ENCODE measurements at regions not wholly inside any gene's neighbourhood (a gene's known extent, or its start where the extent isn't known, plus 50 kb on each side); places are given as distances from the start of the nearest gene placed in this dataset.
"Not testable (repeated sequence)": the region's sequence is repeated elsewhere in the genome, so short reads cannot be mapped to it uniquely, and the experiment has no call there.

DNA sequence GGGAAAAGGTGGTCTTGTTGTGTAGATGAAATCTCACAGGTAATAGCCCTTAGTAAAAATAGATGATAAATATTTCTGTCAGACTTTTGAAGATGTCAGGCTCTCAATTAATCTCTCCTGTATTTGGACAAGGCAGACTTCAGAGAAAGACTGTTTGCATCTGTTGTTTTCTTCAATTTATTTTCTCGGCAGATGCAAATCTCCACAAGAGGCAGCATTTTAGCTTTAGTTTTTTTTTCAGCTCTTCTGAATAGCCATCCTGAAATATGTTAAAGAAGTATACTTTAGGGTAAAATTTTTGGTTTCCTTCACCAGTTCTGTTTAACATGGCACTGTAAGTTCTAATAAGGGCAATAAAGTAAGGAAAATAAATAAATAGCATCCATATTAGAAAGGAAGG lies 685.1 kb downstream of the SI start:
- no peaks in the 10 kb centered on the region for H3K9me3 ChIP-seq
- DNase-seq = no peak
- H3K4me3 ChIP-seq = no peak overlapping the region
- H3K36me3 ChIP-seq = no peaks in the 10 kb centered on the region
- no peaks in the 10 kb centered on the region for H3K27me3 ChIP-seq

DNA sequence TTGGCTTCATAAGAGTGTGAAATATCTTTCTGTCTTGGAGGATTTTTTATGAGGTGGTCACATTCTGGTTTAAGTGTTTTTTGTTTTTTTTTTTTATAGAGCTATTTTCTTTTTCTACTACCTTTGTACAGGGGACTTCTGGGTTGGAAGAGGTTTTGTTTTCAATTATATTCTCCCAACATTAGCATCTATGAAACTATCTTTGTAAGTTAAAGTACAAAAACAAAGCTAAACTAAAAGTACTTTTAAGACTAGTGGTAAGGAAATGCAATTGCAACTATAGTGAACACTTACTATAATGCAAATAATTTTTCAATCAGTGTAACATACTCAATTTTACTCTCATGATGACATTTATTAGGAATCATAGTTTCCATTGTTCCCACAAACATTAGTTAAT lies 688.2 kb downstream of the SI start:
- no peak overlapping the region for H3K4me3 ChIP-seq
- no peak for DNase-seq
- no peaks in the 10 kb centered on the region for H3K36me3 ChIP-seq
- H3K9me3 ChIP-seq = no peaks in the 10 kb centered on the region
- H3K27me3 ChIP-seq = no peaks in the 10 kb centered on the region

DNA sequence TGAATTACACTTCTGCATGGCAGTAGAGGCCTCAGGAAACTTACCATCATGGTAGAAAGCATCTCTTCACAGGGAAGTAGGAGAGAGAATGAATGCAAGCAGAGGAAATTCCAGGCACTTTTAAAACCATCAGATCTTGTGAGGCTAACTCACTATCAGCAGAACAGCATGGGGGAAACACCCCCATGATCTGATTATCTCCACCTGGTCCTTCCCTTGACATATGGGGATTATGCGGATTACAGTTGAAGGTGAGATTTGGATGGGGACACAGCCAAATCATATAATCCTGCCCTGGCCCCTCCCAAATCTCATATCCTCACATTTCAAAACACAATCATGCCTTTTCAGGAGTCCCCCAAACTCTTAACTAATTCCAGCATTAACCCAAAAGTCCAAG lies 691.1 kb downstream of the SI start:
- no peak for DNase-seq
- no peaks in the 10 kb centered on the region for H3K9me3 ChIP-seq

DNA sequence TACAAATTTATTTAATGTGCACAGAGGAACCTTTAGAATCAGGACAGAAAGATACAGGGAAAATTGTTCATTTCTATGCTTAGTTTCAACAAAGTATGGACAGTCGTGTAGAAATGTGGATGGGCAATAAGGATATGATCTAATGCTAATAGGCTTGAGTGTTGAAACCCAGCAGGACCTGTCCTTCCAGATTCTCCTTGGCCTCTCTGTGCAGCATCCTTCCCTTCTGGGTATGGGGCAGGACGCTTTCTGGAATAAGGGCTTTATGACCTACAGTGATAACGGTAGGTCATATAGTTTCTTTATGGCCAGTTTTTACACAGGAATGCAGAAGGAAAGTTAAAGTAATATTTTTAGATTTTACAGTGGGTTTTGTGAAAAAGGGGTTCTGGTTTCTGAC lies 698.1 kb downstream of the SI start:
- Histone ChIP-seq H3K27me3 (no peaks in the 10 kb centered on the region), H3K9me3 (no peaks in the 10 kb centered on the region), H3K36me3 (no peaks in the 10 kb centered on the region), H3K4me3 (no peak overlapping the region)
- DNase-seq = no peak

More for the DNA sequence above, 691.1 kb downstream of the SI start:
- H3K36me3 ChIP-seq = no peaks in the 10 kb centered on the region
- H3K27me3 ChIP-seq = no peaks in the 10 kb centered on the region
- H3K4me3 ChIP-seq = no peak overlapping the region

DNA sequence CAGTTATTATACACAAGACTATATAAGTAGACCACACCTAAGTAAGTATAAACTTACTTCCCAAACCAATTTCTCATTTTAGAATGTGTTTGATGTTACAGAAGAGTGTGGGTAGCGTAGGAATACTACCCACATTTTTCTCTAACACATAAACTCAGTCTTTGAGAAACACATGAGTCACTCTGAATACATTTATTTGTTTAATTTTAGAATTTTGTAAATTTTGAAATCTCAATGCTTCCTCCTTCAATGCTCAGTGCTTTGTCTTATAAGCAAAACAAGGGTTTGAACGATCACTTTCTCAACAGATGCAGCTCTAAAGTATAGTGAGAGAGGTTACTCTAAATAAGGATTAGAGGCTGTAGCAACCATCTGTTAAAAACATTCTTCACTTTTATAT lies 700.8 kb downstream of the SI start:
- Histone ChIP-seq H3K27me3 (no peaks in the 10 kb centered on the region), H3K9me3 (no peaks in the 10 kb centered on the region), H3K4me3 (no peak overlapping the region), H3K36me3 (no peaks in the 10 kb centered on the region)
- no peak for DNase-seq

DNA sequence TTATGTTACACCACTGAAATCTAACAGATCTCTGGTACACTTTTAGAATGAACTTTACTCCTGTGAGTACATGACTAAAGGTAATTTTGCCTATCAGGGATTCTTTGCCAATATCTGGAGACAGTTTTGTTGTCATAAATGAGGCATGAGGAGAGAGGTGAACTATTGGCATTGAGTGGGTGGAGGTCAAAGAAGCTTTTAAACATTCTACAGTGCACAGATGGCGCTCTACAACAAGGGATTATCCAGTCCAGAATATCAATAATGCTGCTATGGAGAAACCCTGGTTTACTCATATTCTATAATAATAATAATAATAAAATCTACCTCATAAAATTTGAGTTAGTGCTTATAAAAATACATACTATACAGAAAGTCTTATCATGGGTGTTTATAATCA lies 702.3 kb downstream of the SI start:
- Histone ChIP-seq H3K9me3 (no peaks in the 10 kb centered on the region), H3K36me3 (no peaks in the 10 kb centered on the region), H3K4me3 (no peak overlapping the region), H3K27me3 (no peaks in the 10 kb centered on the region)
- DNase-seq = no peak

DNA sequence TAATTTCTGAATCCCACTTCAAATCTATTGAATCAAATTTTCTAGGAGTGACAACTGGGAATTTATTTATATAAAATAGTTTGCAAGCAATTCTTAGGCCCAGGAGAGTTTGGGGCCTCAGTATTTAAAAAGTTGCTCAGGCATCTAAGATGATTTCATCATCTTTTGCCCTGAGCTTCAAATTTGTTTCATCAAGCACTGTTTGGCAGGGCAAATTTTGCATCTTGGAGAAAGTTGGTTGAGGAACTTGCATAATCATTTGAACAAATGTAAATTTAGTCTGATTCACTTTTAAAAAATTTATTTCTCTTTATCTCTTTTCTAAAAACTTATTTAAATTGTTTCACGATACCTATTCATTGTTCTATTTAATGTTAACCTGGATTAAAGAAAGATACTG lies 702.8 kb downstream of the SI start:
- no peaks in the 10 kb centered on the region for H3K9me3 ChIP-seq
- DNase-seq = no peak
- H3K36me3 ChIP-seq = no peaks in the 10 kb centered on the region
- no peaks in the 10 kb centered on the region for H3K27me3 ChIP-seq
- no peak overlapping the region for H3K4me3 ChIP-seq

DNA sequence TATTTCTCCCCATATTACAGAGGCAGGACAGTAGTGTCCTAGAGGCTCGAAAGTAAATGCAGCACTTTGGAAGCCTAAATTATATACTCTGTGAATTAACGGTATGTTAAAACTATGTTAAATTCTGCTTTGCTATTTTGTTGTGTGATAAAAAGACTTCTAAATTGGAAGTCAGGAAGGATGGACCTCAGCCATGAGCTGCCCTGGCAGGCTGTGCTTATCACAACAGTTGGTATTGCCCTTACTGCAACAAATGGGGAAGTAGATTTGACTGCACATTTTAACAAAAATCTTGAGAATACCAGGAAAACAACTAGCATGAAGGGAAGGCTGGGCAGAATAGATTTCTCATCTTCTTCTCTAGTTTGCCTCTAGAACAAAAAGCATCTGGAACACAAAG lies 706.6 kb downstream of the SI start:
- no peaks in the 10 kb centered on the region for H3K9me3 ChIP-seq
- no peak overlapping the region for H3K4me3 ChIP-seq
- H3K36me3 ChIP-seq = no peaks in the 10 kb centered on the region
- no peak for DNase-seq
- no peaks in the 10 kb centered on the region for H3K27me3 ChIP-seq

DNA sequence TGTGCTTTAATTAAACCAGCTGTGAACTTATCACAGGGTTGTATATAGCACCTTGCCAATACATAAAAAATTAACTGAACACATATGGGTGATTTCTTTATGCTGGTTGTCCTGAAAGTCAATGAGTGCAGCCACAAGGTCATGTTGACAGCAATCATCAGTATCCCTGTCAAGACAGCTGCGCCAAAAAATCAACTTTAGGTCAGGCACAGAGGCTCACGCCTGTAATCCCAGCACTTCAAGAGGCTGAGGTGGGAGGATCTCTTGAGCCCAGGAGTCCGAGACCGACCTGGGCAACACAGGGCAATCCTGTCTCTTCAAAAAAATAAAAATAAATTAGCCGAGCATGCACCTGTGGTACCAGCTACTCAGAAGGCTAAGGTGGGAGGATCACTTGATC lies 707.3 kb downstream of the SI start:
- no peaks in the 10 kb centered on the region for H3K27me3 ChIP-seq
- no peaks in the 10 kb centered on the region for H3K36me3 ChIP-seq
- no peaks in the 10 kb centered on the region for H3K9me3 ChIP-seq
- no peak overlapping the region for H3K4me3 ChIP-seq
- no peak for DNase-seq

DNA sequence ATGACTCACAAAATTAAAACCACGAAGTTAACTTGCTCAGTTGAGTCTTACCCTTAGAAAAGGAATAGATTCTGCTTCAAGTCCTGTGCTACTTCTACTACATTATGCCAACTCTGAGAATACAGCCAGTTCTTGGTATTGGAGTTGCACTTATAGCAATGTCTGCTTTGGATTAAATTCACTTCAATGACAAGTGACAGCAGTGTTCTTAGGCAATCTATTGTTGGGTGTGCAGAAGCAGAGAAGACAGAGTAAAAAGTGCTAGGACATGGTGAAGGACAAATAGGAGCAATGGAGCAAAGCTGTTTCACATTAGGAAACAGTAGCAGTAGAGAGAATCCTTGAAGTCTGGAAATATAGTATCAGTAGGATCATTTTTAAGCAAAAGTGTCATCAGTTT lies 713.1 kb downstream of the SI start:
- DNase-seq = no peak
- Histone ChIP-seq H3K27me3 (no peaks in the 10 kb centered on the region), H3K9me3 (no peaks in the 10 kb centered on the region), H3K4me3 (no peak overlapping the region), H3K36me3 (no peaks in the 10 kb centered on the region)

DNA sequence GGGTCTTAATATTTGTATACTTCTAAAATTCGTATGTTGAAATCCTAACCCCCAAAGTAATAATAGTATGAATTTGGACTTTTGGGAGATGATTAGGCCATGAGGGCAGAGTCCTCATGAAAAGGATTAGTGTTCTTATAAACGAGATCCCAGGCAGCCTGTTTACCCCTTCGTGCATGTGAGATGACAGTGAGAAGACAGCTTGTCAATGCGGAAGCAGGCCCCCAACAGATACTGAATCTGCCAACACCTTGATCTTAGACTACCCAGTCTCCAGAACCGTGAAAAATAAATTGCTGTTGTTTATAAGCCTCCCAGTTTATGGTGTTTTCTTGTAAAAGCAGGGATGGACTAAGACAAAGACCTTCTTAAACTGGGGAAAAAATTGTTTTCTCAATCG lies 714.2 kb downstream of the SI start:
- no peak overlapping the region for H3K4me3 ChIP-seq
- no peaks in the 10 kb centered on the region for H3K36me3 ChIP-seq
- H3K27me3 ChIP-seq = no peaks in the 10 kb centered on the region
- no peak for DNase-seq
- no peaks in the 10 kb centered on the region for H3K9me3 ChIP-seq

DNA sequence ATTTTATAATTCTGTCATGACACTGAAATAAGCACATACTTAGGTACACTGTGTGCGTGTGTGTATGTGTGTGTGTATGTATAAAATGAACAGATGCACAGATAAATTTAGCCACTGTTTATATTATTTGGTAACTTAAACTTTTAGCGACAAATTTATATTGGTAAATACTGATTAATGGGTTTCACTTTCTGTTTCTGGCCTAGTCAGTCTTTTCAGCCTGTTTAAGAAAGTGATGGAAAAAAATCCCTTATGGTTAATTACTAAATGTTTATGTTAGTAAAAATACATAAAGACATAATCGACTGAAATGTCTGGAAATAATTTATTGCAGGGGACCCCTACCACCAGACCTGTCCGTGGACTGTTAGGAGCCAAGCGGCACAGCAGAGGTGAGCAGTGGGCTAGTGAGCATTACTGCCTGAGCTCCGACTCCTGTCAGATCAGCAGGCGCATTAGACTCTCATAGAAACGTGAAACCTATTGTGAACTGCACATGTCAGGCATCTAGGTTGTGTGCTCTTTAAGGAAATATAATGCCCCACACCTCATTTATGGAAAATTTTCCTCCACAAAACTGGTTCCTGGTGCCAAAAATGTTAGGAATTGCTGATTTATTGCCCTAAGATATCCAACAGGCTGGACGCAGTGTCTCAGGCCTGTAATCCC lies 717.4 kb downstream of the SI start:
- DNase-seq = no peak
- Histone ChIP-seq H3K9me3 (no peaks in the 10 kb centered on the region), H3K27me3 (no peaks in the 10 kb centered on the region), H3K4me3 (no peak overlapping the region), H3K36me3 (no peaks in the 10 kb centered on the region)

DNA sequence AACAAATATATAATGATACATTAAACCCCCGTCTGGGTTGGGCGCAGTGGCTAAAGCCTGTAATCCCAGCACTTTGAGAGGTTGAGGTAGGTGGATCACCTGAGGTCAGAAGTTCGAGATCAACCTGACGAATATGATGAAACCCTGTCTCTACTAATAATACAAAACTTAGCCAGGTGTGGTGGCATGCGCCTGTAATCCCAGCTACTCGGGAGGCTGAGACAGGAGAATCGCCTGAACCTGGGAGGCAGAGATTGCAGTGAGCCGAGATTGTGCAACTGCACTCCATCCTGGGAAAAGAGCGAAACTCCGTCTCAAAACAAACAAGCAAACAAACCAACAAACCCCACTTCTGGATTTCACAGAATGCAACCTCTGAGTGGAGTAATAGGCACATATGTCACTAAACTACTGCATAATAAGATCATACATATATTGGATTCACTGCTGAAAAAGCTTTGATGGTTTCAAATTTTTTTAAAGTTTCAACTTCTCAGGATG lies 718.2 kb downstream of the SI start:
- no peak for DNase-seq
- no peak overlapping the region for H3K4me3 ChIP-seq
- no peaks in the 10 kb centered on the region for H3K9me3 ChIP-seq
- H3K27me3 ChIP-seq = no peaks in the 10 kb centered on the region
- no peaks in the 10 kb centered on the region for H3K36me3 ChIP-seq

DNA sequence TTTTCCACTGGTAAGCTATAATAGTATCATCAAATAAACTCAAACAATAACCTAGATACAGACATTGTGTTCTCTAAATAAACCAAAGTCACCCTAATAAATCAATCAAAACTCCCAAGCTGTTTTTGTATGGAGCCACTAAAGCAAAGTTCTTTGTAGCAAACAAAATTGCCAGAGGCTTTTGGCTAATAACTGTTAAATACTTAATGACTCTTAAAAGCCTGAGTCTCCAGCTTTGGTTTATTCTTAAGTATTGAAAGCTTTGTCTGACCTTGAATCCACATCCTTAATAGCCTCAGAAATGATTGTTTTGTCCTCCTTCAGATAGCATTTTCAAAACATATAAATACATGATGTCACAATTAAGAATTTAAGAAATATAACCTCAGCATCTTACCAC lies 725.3 kb downstream of the SI start:
- Histone ChIP-seq H3K36me3 (no peaks in the 10 kb centered on the region), H3K9me3 (no peaks in the 10 kb centered on the region), H3K4me3 (no peak overlapping the region), H3K27me3 (no peaks in the 10 kb centered on the region)
- no peak for DNase-seq

DNA sequence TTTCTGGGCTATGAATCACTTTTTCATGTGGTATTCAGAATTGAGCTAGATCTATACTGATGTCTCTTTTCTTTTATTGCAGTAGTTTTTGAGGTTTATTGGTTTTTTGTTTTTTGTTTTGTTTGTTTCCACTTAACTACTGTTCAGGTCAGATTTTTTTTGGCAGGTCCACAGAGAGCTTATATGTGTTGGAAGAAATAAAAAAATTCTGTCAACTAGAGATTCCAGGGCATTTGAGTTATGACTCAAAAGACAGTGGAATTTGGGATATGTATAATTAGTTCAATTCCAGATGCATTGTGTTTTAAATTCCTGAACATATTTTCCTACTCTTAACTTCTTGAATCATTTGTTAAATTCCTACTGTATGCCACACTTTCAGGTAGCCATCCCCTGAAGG lies 727.2 kb downstream of the SI start:
- Histone ChIP-seq H3K4me3 (no peak overlapping the region), H3K27me3 (no peaks in the 10 kb centered on the region), H3K9me3 (no peaks in the 10 kb centered on the region), H3K36me3 (no peaks in the 10 kb centered on the region)
- DNase-seq = no peak

DNA sequence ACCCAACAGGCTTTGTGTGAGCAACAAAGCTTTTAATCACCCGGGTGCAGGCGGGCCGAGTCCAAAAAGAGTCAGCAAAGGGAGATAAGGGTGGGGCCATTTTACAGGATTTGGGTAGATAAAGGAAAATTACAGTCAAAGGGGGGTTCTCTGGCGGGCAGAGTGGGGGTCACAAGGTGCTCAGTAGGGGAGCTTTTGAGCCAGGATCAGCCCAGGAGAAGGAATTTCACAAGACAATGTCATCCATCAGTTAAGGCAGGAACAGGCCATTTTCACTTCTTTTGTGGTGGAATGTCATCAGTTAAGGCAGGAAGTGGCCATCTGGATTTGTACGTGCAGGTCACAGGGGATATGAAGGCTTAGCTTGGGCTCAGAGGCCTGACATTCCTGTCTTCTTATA lies 736.1 kb downstream of the SI start:
- H3K9me3 ChIP-seq, DNase-seq, H3K4me3 ChIP-seq, H3K27me3 ChIP-seq, H3K36me3 ChIP-seq: not testable (repeated sequence)

DNA sequence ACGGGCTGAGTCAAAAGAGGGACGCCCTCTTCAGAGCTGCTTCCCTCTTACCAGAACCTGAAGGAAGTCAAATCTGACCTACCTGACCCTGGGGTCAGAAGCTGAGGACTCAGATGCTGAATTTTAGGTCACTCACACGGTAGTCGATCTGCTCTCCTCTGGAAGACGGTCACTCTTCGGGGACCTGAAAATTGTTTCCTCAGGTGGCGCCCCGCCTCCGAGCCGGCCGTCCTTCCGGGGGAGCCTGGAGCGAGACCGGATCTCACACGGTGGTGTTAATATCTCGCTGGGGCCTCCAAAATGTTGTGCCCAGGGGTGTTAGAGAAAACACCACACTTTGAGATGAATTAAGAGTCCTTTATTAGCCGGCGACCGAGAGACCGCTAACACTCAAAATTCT lies 737.2 kb downstream of the SI start:
- Histone ChIP-seq H3K36me3 (no peaks in the 10 kb centered on the region), H3K4me3 (no peak overlapping the region), H3K27me3 (no peaks in the 10 kb centered on the region), H3K9me3 (no peaks in the 10 kb centered on the region)
- DNase-seq = no peak

DNA sequence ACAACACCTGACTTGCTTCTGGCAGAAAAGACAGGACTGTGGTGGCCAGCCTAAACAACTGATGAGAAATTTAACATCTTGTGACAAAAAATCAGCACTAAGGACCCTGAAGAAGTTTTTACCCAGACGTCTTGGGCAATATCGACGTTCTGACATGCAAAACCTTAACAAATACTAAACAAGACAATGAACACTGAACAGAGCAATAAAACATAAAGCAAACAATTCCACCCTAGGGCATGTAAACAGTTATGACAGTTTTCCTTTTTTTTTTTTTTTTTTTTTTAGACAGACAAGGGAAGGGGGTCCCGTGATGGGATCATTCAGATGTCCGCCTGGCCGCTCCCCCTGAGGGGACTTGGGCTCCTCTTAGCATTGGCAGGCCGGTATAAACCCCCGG lies 738.0 kb downstream of the SI start:
- no peaks in the 10 kb centered on the region for H3K9me3 ChIP-seq
- DNase-seq = no peak
- no peak overlapping the region for H3K4me3 ChIP-seq
- no peaks in the 10 kb centered on the region for H3K27me3 ChIP-seq
- no peaks in the 10 kb centered on the region for H3K36me3 ChIP-seq

Data from MG63 (cell line).